ENCODE measurements at regions not wholly inside any gene's neighbourhood (a gene's known extent, or its start where the extent isn't known, plus 50 kb on each side); places are given as distances from the start of the nearest gene placed in this dataset.

GRCh38 chr11:92671081-92671480 is 298.4 kb upstream of the MTNR1B start:
- DNase-seq: no peak

DNA sequence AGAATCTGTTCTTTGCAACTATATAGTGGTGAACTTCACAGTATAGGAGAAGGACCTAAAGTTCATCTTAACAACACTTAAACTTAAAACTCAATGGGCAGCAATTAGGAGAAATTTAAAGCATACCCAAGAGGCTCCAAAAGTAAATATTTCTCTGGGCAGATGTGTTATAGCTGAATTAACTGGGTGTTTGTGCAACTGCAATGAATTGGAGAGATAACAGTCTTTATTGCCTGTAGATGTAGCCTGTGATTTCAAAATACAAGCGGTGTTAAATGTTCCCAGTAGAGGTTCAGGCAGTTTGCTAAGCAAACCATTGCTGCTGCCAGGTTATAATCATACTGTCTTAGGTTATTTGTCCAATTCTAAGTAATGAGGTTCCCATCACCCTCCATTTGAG is 294.1 kb upstream of the MTNR1B start:
- no peak for DNase-seq

DNA sequence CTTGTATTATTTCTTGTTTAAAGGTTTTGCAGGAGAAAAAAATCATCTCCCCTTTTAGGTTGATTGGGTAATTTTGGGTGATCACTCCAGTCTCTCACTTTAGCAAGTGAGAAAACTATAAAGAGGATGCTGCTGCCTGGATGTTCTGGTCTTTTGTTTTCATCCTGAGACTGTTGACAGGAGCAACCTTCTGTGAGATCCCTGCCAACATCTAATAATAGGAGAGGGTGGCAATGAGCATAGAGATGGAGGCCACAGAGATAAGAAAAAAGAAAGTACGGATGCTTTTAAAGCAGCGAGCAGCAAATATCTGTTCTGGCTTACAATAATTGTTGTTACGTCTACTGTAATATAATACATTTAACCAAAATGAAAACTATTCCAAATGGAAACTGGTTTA is 293.6 kb upstream of the MTNR1B start:
- DNase-seq: no peak

DNA sequence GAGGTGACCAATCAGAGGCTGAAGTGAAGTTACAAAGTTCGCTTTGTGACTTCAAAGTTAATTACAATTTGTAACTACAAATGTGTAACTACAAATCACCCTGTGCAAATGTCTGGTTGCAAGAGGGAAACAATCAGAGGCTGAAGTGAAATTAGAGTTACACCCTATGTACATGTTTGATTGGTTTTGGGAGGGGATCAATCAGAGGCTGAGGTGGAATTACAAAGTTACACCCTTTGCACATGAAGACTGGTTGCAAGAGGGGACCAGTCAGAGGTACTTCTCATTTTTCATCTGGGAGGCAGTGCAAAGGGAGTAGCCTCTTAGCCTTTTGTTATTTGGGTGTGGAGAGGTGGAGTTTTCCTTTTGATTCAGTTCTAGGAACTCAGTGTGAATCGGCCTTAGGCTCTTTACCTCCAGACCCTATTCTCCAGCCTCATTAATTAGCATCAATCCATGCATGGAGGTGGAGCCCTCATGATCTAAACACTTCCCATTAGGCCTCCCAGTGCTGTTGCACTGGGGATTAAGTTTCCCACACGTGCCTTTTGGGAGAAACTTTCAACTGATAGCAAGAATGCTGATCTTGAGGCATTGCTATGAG is 291.3 kb upstream of the MTNR1B start:
- DNase-seq: no peak

DNA sequence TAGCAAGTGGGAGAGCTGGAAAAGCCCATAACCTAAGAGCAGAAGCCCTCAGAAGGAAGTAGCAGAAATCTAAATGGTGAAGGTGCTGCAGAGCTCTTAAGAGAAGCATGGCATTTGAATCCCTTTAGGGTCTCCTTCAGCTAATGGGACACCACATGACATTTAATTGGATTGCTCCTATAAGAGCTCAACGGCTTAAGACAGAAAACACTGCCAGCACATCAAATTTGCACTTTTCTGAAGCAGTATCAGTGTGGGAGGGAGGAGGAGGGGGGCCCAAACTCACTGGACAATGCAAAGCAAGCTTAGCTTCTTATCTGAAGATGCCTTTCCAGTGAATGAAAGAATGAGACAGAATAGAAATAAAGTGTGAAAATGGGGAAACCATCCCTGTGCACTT is 287.9 kb upstream of the MTNR1B start:
- DNase-seq: no peak

DNA sequence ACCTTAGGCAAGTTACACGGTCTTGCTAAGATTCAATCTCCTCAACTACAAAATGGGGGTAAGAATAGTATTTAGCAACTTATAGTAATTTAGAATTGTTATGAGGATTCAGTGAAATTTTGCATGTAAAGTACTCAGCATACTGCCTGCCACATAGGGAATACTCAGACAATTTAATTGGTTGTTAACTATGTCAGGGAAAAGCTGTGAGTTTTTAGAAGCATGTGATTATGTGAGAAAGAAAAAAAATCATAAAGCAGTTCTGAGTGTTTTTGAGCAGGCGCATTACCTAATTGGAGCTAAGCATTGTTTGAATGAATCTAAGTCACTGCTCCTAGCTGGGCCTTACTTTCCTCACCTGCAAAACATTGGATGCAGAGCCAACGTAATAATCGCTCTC is 287.3 kb upstream of the MTNR1B start:
- no peak for DNase-seq

DNA sequence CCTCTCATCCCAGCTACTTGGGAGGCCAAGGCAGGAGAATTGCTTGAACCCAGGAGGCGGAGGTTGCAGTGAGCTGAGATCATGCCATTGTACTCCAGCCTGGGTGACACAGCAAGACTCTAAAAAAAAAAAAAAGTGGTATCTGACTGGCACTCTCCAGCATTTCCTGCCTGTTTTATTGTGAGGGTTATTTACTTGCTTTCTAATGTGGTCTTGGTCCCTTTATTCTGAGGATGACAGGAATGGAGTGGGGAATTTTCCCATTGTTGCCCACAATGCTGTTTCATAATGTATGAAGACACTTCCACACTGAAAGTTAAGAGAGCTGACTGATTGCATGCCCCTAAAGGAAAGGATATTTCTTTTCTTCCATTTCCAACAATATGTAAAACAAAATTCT is 286.5 kb upstream of the MTNR1B start:
- no peak for DNase-seq

DNA sequence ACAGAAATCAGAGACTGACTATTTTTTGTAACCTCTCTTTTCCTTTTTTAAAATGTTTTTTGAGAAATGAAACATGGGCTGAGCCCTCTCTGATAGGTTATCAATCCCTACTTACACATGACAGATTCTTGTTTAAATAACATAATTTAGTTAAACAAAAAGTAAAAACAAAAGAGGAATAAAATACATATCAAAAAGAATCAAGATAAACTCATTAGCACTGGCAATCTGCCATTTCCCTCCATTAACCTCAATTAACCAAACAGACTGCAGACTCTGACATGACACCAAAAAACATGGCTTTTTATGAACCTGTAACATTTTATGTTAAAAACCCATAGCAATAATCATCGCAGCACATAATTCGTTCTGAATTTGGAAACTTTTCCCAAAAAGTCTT is 284.4 kb upstream of the MTNR1B start:
- DNase-seq: no peak

DNA sequence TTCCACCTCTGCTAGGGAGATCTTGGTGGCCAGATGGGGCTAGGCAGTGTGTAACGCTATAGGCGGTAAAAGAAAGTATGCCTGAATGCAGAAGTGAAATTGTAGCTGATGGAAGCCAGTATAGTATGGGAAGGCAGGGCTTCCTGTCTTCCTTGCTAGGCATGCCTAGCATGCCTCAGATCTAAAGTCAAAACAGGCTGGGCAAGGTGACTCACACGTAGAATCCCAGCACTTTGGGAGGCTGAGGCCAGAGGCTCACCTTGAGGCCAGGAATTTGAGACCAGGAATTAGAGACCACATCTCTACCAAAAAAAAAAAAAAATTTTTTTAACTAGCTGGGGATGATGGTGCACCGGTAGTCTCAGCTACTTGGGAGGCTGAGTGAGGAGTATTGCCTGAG is 281.7 kb upstream of the MTNR1B start:
- no peak for DNase-seq

- no peak for DNase-seq
These were observed 281.0 kb upstream of the MTNR1B start for GRCh38 chr11:92688416-92688815.

DNA sequence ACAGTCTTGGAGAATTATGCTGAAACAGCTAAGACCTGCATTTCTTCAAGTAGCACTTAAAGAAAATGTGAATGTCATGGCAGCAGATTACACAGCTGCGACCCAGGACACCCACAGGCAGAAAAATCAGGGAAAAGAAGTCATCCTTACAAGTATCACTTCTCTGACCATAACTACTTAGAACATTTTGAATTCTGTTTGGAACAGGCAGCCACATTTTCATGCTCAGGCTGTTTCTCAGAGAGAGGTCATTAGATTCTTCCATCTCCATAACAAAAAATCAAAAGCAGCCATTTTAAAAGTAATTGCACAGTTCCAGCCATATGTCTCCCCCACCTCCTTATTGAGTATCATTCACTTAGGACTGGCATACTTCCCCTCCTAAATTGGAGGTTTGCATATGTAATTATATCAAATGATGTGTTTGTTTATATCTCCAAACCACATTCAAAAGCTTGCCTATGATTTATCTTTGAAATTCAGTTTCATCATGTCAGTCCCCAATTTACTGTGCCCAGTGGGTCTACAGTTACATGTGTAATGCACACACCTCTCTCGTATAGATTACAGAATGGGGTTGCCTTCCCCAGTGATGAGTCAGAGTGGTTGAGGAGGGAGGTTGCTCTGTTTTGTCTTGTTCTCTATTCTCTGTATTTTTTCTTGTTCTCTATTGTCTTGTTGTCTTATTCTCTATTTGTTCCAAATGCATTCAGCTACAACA is 276.5 kb upstream of the MTNR1B start:
- DNase-seq: no peak

- DNase-seq: no peak
These were observed 273.4 kb upstream of the MTNR1B start for GRCh38 chr11:92696076-92696475.

DNA sequence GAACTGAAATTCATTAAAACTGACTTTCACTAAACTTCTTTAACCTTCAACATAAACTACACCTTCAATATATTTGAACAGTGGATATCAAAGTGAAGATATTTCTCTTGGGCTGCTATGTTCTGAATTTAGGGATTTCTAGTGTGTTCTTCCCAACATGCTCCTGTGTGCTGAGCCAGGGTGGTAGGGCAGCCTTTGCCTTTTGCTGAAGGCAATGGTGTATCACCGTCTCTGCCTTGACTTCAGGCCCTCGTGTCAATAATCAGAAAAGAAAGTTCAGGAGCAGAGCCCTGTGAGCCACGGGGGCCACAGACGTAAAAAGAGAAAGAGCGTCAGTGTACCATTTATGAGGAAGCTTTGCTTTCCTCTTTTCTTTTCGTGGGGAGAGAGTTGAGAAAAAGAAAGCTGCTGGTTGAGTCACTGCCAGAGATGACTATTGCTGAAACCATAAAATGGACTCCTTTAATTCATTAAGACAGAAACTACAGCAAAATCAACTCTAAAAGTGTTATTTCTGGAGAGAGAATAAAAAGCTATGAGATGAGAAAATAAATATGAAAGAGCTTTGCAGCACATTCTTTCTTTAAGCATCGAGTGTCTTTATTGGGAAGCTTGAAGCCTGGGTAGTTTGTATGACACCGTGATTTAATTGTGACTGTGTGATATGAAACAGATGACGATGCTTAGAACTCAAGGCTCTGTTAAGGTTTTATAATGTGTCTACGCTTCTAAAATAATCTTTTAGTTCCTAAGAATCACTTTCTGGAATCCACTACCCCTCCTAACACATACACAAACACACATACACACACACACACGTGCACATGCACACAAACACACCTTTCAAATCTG is 271.8 kb upstream of the MTNR1B start:
- no peak for DNase-seq

DNA sequence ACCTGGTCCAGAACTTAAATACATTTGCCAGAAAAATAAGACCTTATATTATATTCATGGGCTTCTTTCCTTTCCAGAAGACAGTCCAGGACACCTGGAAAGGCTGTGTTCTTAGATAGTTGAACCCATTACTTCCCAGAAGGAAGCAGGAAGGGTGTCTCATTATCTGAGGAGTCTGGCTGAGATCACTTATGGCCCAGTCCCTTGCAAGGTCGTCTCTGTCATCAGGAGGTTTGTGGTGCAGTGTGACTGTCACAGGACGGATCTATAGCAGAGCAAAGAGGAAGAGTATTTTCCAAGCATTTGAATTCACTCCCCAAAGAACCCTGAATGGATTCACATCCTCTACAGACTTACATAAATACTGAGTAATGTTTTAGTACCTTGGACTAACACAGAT is 270.7 kb upstream of the MTNR1B start:
- no peak for DNase-seq

GRCh38 chr11:92702037-92702804 is 267.2 kb upstream of the MTNR1B start:
- no peak for DNase-seq

DNA sequence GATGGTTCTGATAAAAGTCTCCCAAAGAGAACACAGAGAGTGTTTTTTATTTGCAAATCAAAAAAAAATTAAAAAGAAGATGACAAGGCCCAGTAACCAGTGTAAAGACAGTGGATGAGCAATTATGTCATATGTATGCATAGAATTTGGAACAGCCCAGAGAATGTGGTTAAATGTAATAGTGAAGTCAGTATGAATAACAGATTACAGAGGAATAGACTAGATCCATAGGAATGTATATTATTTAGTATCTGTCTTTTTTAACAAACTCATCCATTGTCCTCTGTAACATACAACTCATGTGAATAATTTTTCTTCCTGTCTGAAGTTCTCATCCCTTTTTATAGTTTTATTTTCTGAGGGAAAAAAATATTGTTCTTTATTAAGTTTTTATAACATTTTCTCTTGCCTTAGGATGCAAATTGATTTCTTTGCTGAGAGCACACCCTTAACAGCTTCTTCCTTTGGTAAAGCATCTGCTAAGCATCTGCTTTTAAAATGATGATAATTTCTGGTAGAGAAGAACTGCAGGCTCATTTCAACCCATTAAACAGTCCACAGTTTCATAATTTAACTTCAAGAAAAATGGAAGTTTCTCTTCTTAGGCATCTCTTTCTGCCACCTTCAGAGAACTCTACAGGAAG is 266.5 kb upstream of the MTNR1B start:
- DNase-seq: no peak

- no peak for DNase-seq
These were observed 266.0 kb upstream of the MTNR1B start for GRCh38 chr11:92703449-92703830.

GRCh38 chr11:92707173-92707619 is 262.3 kb upstream of the MTNR1B start:
- DNase-seq: peak; percentile 94

GRCh38 chr11:92707665-92708064 is 261.8 kb upstream of the MTNR1B start:
- DNase-seq: no peak

DNA sequence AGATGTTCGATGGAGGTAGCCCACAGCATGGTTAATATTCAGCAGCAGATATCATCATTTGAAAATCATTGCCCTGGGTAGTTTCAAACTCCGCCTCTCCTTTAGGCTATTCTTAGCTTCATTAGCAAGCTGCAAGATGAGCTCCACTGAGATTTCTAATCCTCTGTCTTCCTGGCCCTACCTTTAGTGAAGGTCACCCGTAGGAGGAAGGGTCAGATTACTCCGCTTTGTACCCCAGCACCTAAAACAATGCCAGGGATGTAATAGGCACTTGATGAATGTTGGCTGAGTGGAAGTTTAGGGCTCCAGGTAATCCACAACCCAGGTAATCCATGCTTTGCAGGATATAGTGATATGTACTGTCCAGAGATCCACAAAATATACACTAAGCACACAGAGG is 260.1 kb upstream of the MTNR1B start:
- no peak for DNase-seq

DNA sequence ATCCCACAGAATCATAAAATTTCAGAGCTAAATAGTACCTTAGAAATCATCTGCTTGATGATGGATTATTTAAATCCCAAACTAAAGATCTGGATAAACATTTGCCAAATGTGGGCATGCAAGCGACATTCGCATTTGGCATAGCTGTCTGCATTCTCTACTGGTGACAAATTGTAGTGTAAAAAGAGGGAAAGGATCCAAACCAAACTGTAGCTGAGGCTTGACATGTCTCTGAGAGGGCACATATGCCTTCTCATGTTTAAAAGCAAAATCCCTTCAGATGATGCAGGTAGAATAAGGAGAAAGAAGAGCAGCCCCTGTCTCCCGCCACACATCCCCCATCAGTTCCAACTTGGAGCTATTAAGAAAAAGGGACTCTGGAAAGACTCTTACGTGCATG is 257.5 kb upstream of the MTNR1B start:
- DNase-seq: peak; percentile 73

GRCh38 chr11:92714111-92714510 is 255.3 kb upstream of the MTNR1B start:
- no peak for DNase-seq

- no peak for DNase-seq
These were observed 252.2 kb upstream of the MTNR1B start for GRCh38 chr11:92717240-92717639.

Measured in NCI-H446 treated with DMSO at 0.1 percent for 48 hours (cell line).